Amniotic epithelial cell (primary cell): ENCODE measurements at regions not wholly inside any gene's neighbourhood (a gene's known extent, or its start where the extent isn't known, plus 50 kb on each side); places are given as distances from the start of the nearest gene placed in this dataset.

Experiments used
- DNase-seq: peaks from one replicate; pipeline ENCODE4 v3.0.0-alpha.2; 2010; ENCODE audit warnings: low read depth

GRCh38 chr1:30286988-30287839 is 436.2 kb downstream of the MATN1 start:
- no peak for DNase-seq

DNA sequence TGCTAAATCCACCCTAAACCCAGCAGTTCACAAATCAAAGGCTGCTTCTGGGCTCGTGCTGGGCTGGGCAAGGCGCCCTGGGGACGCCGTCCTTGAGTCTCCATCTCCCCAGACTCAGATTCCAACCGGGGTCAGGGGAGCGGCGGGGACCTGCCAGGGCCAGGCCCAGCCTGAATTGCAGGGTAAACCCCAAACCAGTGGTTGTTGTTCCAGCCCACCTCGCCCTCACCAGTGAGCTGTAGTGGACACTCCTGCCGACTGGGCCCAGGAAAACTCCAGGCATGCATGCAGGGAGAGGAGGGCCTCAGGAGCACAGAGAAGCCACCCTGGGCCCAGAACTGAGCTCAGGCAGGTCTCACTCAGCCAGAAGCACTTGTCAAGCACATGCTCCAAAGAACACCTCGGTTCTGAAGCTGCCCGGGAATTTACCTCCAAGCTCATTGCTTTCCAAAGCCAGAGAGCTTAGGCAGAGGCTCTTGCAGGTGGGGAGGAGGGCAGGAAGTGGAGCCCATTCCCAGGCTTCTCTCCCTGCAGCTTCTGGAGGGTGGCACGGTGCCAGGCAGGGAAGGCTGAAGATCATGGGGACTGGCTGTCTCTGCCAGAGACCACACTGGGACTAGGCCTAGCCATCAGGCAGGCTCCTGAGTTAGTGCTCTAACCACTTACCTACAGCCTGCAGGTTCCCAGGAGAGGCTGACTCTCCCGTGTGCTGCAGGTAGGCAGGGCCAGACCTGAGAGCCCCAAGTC is 437.0 kb downstream of the MATN1 start:
- DNase-seq, result no peak

DNA sequence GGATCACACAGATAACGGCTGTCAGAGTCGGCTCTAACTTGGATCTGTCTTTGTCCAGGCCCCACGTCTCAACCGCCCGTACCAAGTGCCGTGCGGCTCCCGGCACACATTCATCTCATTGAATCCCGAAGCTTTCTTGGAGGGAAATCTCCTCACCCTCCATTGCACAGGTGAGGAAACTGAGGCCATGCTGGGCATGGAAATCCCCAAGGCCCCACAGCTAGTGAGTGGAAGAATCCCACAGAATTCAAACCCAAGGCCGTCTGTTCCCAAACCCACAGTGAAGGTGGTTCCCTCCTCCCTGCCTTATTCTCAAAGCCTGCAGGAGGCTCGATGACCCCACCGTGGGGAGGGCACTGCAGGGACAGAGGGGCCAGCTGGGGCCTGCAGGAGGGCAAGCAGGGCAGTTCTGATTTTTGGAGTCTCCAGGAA is 437.9 kb downstream of the MATN1 start:
- DNase-seq, result no peak

DNA sequence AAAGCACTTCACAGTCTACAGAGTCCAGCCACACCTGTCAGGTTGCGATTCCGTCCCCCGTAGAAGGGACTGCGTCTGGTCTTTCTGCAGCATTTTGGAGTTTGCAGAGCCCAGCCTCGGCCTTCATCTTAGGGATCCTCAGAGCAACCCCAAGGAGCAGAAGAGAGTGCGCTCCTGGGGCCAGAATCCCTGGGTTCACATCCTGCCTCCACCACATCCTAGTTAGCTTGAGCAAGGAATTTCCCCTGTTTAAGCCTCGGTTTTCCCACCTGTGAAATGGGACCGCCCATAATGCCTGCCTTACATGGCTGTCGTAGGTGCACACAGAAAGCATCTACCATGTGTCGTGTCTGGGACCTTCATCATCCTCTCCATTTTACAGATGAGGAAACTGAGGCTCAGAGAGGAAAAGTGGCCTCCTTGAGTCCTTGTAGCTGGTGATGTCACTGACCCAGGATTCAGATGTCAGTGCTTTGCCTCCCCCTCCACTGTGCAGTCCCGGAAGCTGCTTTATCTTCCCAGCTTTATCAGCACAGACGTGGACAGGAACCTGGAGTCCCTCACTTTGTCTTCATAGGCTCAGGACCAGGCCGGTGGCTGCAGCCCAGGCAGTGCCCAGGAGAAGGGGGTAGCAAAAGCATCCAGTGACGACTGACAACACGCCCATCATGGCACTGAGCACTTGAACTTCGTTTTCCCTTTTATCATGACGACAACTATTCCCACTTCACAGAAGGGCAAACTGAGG is 438.5 kb downstream of the MATN1 start:
- DNase-seq, result no peak

- DNase-seq, result no peak
These were observed 439.2 kb downstream of the MATN1 start for GRCh38 chr1:30284226-30284625.

GRCh38 chr1:30283199-30283962 is 440.0 kb downstream of the MATN1 start:
- DNase-seq, result no peak

- DNase-seq, result no peak
These were observed 442.8 kb downstream of the MATN1 start for GRCh38 chr1:30280572-30280971.

DNA sequence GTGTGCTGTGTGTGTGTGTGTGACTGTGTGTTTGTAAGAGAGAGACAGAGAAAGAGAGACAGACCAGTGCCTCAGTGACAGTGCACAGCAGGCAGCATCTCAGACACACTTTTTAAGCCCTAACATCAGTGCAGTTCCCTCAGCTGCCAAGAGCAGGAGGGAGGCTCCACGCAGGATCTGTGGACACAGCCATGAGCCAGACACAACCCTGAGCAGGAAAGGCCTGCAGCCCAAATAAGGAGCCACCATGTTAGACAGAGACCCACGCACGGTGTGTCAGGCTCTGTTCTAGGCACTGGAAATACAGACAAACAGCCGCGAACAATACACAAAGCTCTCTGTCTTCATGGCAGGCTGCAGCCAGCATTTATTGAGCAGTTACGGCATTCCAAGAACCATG is 445.5 kb downstream of the MATN1 start:
- no peak for DNase-seq

- no peak for DNase-seq
These were observed 446.0 kb downstream of the MATN1 start for GRCh38 chr1:30277415-30277814.

- DNase-seq, result no peak
These were observed 447.2 kb downstream of the MATN1 start for GRCh38 chr1:30275926-30276764.

- DNase-seq, result no peak
These were observed 448.3 kb downstream of the MATN1 start for GRCh38 chr1:30274976-30275621.

DNA sequence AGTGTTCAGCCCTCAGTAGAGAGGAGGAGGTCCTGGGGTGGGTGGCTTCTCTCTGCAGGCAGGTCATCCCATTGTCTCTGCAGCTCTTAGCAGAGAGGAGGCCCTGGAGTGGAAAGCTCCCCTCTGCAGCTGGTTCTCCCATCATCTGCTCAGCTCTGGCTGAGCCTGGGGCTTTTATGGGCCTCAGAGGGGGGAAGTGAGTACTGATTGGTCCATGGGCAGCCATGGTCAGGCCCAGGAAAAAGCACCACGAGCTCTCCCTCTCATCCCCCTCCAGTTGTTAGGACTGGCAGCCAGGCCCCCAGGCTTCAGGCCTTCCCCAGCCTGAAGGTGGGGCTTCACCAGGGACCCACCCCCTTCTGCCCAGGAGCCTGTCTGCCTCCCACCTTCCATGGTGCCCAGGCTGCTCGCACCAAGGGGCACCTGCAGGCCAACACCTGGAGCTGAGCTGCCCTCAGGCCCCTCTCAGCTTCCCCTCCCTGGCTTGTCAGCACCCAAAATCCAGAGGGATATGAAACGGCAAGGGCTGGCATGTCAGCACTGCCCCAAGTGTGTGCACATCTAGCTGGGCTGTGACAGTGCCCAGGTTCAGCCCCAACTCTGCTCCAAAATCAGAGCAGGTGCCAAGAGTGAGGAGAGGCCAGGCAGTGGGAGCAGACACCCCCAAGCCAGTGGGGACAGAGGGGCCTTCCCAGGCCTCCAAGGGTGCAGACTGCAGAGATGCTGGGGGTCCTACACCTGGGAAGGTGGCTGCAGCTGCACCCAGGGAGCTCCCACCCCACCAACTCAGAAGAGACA is 449.0 kb downstream of the MATN1 start:
- no peak for DNase-seq

GRCh38 chr1:30273456-30273855 is 449.9 kb downstream of the MATN1 start:
- DNase-seq, result no peak

- DNase-seq, result no peak
These were observed 450.4 kb downstream of the MATN1 start for GRCh38 chr1:30273021-30273325.

GRCh38 chr1:30272277-30273020 is 450.9 kb downstream of the MATN1 start:
- no peak for DNase-seq

DNA sequence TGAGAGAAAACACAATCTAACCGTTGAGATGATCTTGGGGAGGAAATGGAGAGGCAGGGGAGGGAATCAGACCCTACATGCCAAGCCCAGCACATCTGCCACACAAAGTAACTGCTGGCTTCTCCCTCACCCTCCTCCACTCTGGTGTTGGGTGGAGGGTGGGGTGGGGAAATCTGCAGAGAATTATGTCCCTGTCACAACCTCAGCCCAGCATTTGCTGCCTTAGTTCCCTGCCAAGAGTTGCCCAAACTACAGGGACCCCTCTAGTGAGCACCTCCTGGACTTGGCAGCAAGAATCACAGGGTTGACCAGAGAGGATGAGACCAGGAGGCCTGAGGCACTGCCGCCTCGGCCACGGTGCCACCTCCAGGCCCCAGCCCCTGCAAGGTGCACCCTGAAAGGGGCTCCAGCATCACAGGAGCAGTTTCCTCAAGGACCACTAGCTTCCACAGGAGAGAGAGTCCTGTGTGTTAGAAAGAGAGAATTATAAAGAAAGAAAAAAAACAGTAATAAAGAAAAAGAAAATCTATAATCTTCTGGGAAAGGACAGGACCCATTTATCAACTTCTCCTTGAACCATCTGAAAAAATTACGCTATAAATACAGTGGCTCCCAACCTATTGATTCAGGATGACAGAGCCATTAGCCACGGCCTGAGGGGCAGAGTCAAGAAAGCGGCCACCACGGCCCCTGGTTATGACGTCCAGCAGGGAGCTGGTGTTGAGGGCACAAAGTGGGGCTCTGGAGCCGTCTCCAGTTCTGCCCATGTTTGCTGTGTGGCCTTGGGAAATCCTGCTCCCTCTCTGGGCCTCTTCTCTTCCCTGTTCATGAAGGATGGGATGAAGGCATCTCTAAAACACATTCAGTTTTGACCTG is 451.7 kb downstream of the MATN1 start:
- no peak for DNase-seq

- DNase-seq, result no peak
These were observed 452.9 kb downstream of the MATN1 start for GRCh38 chr1:30270461-30270860.
